SK-N-SH (cell line): ENCODE measurements at regions not wholly inside any gene's neighbourhood (a gene's known extent, or its start where the extent isn't known, plus 50 kb on each side); places are given as distances from the start of the nearest gene placed in this dataset.

Experiments used
- CTCF ChIA-PET: fragments of 300-600, 350-600 bp; formaldehyde crosslinking; extraction: SDS; loops from one replicate; lab custom pipeline; 2021; lab: Yijun Ruan, JAX
- POLR2A ChIA-PET: fragments of 350-600 bp; sonication (Branson Sonifier 250); formaldehyde crosslinking; extraction: SDS; loops from one replicate; lab custom pipeline; 2020; ENCODE audit warnings: antibody characterized with exemption, inconsistent platforms; lab: Yijun Ruan, JAX
- DNase-seq: peaks from one replicate; pipeline ENCODE4 v3.0.0; 2012
- H2AFZ ChIP-seq: fragments of 200-600 bp; sonication (generic); 2 replicates; pipeline ENCODE4 v1.8.1; 2016; ENCODE audit warnings: antibody characterized with exemption, mild to moderate bottlenecking, low read depth
- H3F3A ChIP-seq: fragments of 200-600 bp; sonication (generic); replicated peaks from 2 replicates; pipeline ENCODE3; 2016; ENCODE audit warnings: antibody characterized with exemption, mild to moderate bottlenecking; ENCODE audit not compliant: insufficient read depth
- H3K27ac ChIP-seq, 2 experiments: fragments of 200-500 bp in 1 of 2; fragments of 200-600 bp in 1 of 2; sonication (Bioruptor generic) in 1 of 2; sonication (generic), shearing (Covaris generic) in 1 of 2; 2 replicates each; pipeline versions ENCODE4 v1.5.1 to v1.6.1; 2014 to 2016; ENCODE audit warnings: low read depth in 2 of 2, inconsistent platforms in 1 of 2, low read length in 1 of 2, mild to moderate bottlenecking in 1 of 2, mixed read lengths in 1 of 2
- H3K27me3 ChIP-seq: fragments of 200-600 bp; sonication (generic), shearing (Covaris generic); 2 replicates; pipeline ENCODE4 v1.6.1; 2016; ENCODE audit warnings: mixed run types; ENCODE audit not compliant: insufficient read depth
- H3K36me3 ChIP-seq, 2 experiments: fragments of 200-500 bp in 1 of 2; fragments of 200-600 bp in 1 of 2; sonication (Bioruptor generic) in 1 of 2; sonication (generic) in 1 of 2; replicated peaks in 1 of 2; 2 replicates each; pipeline versions ENCODE3 to v1.5.1; 2014 to 2016; ENCODE audit warnings: low read length in 1 of 2, mild to moderate bottlenecking in 1 of 2; ENCODE audit not compliant: insufficient read depth in 2 of 2, control insufficient read depth in 1 of 2
- H3K4me1 ChIP-seq, 2 experiments: fragments of 200-500 bp in 1 of 2; fragments of 200-600 bp in 1 of 2; sonication (Bioruptor generic) in 1 of 2; sonication (generic), shearing (Covaris generic) in 1 of 2; 2 replicates each; pipeline versions ENCODE4 v1.5.1 to v1.6.1; 2014 to 2016; ENCODE audit warnings: low read depth in 1 of 2, low read length in 1 of 2, mixed run types in 1 of 2; ENCODE audit not compliant: insufficient read depth in 2 of 2, control insufficient read depth in 1 of 2
- H3K4me2 ChIP-seq: fragments of 200-600 bp; sonication (generic), shearing (Covaris generic); 2 replicates; pipeline ENCODE4 v1.6.1; 2017; ENCODE audit warnings: mixed run types
- H3K4me3 ChIP-seq, 2 experiments: fragments of 200-500 bp in 1 of 2; fragments of 200-600 bp in 1 of 2; sonication (Bioruptor generic) in 1 of 2; sonication (generic), shearing (Covaris generic) in 1 of 2; 2 replicates each; pipeline versions ENCODE4 v1.5.1 to v1.8.1; 2014 to 2016; ENCODE audit warnings: low read depth in 2 of 2, inconsistent platforms in 1 of 2, low read length in 1 of 2, mild to moderate bottlenecking in 1 of 2, mixed read lengths in 1 of 2, moderate library complexity in 1 of 2
- H3K79me2 ChIP-seq: fragments of 200-600 bp; sonication (generic); 2 replicates; pipeline ENCODE4 v1.8.1; 2017; ENCODE audit warnings: mild to moderate bottlenecking; ENCODE audit not compliant: insufficient read depth
- H3K9ac ChIP-seq: fragments of 200-600 bp; sonication (generic); 2 replicates; pipeline ENCODE4 v1.6.1; 2017; ENCODE audit warnings: mixed run types
- H3K9me2 ChIP-seq: fragments of 200-600 bp; sonication (generic); 2 replicates; pipeline ENCODE4 v1.6.1; 2017; ENCODE audit warnings: mixed run types
- H3K9me3 ChIP-seq: fragments of 200-600 bp; sonication (generic); 2 replicates; pipeline ENCODE4 v1.6.1; 2017; ENCODE audit warnings: mixed run types, mild to moderate bottlenecking, moderate library complexity
- H4K20me1 ChIP-seq: fragments of 200-600 bp; sonication (generic); 2 replicates; pipeline ENCODE4 v1.6.1; 2017; ENCODE audit warnings: mild to moderate bottlenecking, mixed run types; ENCODE audit not compliant: insufficient read depth
- EP300 ChIP-seq, 2 experiments: IDR thresholded peaks; 2 replicates each; pipeline versions ENCODE4 v1.4.0 to v1.6.1; 2012; ENCODE audit warnings: borderline replicate concordance in 1 of 2, low read depth in 1 of 2, low read length in 1 of 2
- EZH2phosphoT487 ChIP-seq: fragments of 200-600 bp; sonication (generic); IDR thresholded peaks from 2 replicates; pipeline ENCODE4 v1.6.1; 2017; ENCODE audit warnings: low read depth, mixed run types, mild to moderate bottlenecking, antibody characterized with exemption, moderate library complexity, borderline replicate concordance
- FOSL2 ChIP-seq: IDR thresholded peaks from 2 replicates; pipeline ENCODE4 v1.4.0; 2012; ENCODE audit warnings: low read depth, mild to moderate bottlenecking, moderate library complexity, borderline replicate concordance
- GABPA ChIP-seq: IDR thresholded peaks from 2 replicates; pipeline ENCODE4 v1.4.0; 2012; ENCODE audit warnings: low read depth, mild to moderate bottlenecking
- JUND ChIP-seq: IDR thresholded peaks from 2 replicates; pipeline ENCODE4 v1.4.0; 2012
- MXI1 ChIP-seq: IDR thresholded peaks from 2 replicates; pipeline ENCODE4 v1.6.1; 2012; ENCODE audit warnings: mild to moderate bottlenecking, low read depth, low read length, improper control_type of control experiment
- NFIC ChIP-seq: IDR thresholded peaks from 2 replicates; pipeline ENCODE4 v1.4.0; 2012; ENCODE audit warnings: borderline replicate concordance
- NRF1 ChIP-seq: IDR thresholded peaks from 2 replicates; pipeline ENCODE4 v1.6.1; 2012; ENCODE audit warnings: low read depth, mild to moderate bottlenecking, low read length
- RCOR1 ChIP-seq: fragments of 150-350 bp; IDR thresholded peaks from 2 replicates; pipeline ENCODE4 v1.6.1; 2017; ENCODE audit warnings: antibody characterized with exemption, low read length
- SMC3 ChIP-seq: IDR thresholded peaks from 2 replicates; pipeline ENCODE4 v1.6.1; 2012; ENCODE audit warnings: low read depth, low read length, improper control_type of control experiment
- TCF12 ChIP-seq: IDR thresholded peaks from 2 replicates; pipeline ENCODE4 v1.4.0; 2012
- TEAD4 ChIP-seq: IDR thresholded peaks from 2 replicates; pipeline ENCODE4 v1.4.0; 2012; ENCODE audit warnings: mild to moderate bottlenecking, borderline replicate concordance; ENCODE audit not compliant: insufficient read depth
- YY1 ChIP-seq: IDR thresholded peaks from 2 replicates; pipeline ENCODE4 v1.4.0; 2012; ENCODE audit warnings: low read depth, mild to moderate bottlenecking
- WGBS: methylation state at CpG from one replicate; pipeline ENCODE4 v1.1.6; 2017; ENCODE audit warnings: low lambda C conversion rate; 5-methylcytosine and 5-hydroxymethylcytosine counted together
- TF ChIP-seq, protein P1 (sequence below): IDR thresholded peaks from 2 replicates; pipeline ENCODE4 v1.4.0; 2012; ENCODE audit warnings: low read depth, borderline replicate concordance
- TF ChIP-seq, protein P2 (sequence below): fragments of 200-600 bp; sonication (generic); IDR thresholded peaks from 2 replicates; pipeline ENCODE4 v1.6.1; 2017; ENCODE audit warnings: antibody characterized with exemption, mild to moderate bottlenecking, moderate library complexity
- TF ChIP-seq, protein P3 (sequence below): IDR thresholded peaks from 2 replicates; pipeline ENCODE4 v1.4.0; 2012; ENCODE audit warnings: low read depth, borderline replicate concordance
- TF ChIP-seq, protein P4 (sequence below): fragments of 150-350 bp; IDR thresholded peaks from 2 replicates; pipeline ENCODE4 v1.6.1; 2017; ENCODE audit warnings: antibody characterized with exemption, low read length, low read depth, borderline replicate concordance

DNA sequence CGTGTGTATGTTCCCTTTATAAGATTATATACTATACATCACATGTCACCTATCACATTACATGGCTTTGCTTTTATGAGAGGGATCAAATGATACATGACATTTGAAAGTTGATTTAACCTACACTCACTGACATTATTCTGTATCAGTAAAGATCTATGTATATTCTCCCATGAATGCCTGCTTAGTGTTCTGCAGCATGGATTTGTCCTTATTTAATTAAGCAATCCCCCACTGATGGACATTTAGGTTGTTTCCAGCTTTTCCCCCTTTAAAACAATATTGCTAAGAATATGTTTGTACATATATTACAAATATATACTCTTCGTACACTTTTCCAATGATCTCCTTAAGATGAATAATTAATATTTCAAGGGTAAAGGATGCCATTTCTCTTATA lies 297.4 kb downstream of the TFAP2C start:
- H3F3A ChIP-seq = no peaks in the 10 kb centered on the region
- POLR2A ChIA-PET = no interaction called here
- no peak overlapping the region for H3K4me2 ChIP-seq
- no peaks in the 10 kb centered on the region for H3K9me3 ChIP-seq
- H3K9ac ChIP-seq = no peak overlapping the region
- H3K36me3 ChIP-seq = no peaks in the 10 kb centered on the region
- no peak for DNase-seq
- peaks cover 67% of the 10 kb centered on the region for H3K27me3 ChIP-seq
- no peak overlapping the region for H3K27ac ChIP-seq
- no peak overlapping the region for H2AFZ ChIP-seq
- no peaks in the 10 kb centered on the region for H3K79me2 ChIP-seq
- CTCF ChIA-PET = no interaction called here
- H4K20me1 ChIP-seq = no peaks in the 10 kb centered on the region
- no peak for TF ChIP-seq TCF12
- WGBS = 24% methylated on average over 2 of the region's 2 CpGs
- no peak overlapping the region for H3K4me3 ChIP-seq
- no peaks in the 10 kb centered on the region; a peak in 1 of 4 replicates for H3K4me1 ChIP-seq
- no peaks in the 10 kb centered on the region for H3K9me2 ChIP-seq

DNA sequence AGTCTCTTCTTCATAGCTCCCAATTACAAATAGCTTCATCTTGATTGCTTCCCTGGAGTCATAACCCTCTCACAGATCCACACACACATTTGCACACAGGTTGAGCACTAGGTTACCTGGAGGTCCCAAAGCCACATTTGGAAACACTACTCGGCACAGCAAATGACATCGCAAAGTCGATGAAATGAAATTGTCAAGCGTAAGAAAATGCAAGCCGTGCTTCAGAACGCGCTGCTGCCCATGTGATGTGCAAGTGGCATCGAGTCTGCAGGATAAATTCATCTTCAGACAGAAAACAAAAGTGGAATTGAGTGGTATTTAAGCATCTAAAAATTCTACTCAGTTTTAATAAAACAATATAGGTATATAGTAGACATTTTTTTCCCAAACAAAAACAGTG lies 298.0 kb downstream of the TFAP2C start:
- TF ChIP-seq, protein P1, sequence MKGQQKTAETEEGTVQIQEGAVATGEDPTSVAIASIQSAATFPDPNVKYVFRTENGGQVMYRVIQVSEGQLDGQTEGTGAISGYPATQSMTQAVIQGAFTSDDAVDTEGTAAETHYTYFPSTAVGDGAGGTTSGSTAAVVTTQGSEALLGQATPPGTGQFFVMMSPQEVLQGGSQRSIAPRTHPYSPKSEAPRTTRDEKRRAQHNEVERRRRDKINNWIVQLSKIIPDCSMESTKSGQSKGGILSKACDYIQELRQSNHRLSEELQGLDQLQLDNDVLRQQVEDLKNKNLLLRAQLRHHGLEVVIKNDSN = no peak
- TF ChIP-seq EZH2phosphoT487 = no peak
- TF ChIP-seq, protein P2, sequence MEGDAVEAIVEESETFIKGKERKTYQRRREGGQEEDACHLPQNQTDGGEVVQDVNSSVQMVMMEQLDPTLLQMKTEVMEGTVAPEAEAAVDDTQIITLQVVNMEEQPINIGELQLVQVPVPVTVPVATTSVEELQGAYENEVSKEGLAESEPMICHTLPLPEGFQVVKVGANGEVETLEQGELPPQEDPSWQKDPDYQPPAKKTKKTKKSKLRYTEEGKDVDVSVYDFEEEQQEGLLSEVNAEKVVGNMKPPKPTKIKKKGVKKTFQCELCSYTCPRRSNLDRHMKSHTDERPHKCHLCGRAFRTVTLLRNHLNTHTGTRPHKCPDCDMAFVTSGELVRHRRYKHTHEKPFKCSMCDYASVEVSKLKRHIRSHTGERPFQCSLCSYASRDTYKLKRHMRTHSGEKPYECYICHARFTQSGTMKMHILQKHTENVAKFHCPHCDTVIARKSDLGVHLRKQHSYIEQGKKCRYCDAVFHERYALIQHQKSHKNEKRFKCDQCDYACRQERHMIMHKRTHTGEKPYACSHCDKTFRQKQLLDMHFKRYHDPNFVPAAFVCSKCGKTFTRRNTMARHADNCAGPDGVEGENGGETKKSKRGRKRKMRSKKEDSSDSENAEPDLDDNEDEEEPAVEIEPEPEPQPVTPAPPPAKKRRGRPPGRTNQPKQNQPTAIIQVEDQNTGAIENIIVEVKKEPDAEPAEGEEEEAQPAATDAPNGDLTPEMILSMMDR = no peak
- TF ChIP-seq, protein P3, sequence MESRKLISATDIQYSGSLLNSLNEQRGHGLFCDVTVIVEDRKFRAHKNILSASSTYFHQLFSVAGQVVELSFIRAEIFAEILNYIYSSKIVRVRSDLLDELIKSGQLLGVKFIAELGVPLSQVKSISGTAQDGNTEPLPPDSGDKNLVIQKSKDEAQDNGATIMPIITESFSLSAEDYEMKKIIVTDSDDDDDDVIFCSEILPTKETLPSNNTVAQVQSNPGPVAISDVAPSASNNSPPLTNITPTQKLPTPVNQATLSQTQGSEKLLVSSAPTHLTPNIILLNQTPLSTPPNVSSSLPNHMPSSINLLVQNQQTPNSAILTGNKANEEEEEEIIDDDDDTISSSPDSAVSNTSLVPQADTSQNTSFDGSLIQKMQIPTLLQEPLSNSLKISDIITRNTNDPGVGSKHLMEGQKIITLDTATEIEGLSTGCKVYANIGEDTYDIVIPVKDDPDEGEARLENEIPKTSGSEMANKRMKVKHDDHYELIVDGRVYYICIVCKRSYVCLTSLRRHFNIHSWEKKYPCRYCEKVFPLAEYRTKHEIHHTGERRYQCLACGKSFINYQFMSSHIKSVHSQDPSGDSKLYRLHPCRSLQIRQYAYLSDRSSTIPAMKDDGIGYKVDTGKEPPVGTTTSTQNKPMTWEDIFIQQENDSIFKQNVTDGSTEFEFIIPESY = no peak
- TF ChIP-seq, protein P4, sequence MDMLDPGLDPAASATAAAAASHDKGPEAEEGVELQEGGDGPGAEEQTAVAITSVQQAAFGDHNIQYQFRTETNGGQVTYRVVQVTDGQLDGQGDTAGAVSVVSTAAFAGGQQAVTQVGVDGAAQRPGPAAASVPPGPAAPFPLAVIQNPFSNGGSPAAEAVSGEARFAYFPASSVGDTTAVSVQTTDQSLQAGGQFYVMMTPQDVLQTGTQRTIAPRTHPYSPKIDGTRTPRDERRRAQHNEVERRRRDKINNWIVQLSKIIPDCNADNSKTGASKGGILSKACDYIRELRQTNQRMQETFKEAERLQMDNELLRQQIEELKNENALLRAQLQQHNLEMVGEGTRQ = no peak
- no peak for TF ChIP-seq MXI1
- no peak for TF ChIP-seq SMC3
- TF ChIP-seq RCOR1 = no peak
- TF ChIP-seq TEAD4 = no peak
- TF ChIP-seq YY1 = no peak
- TF ChIP-seq FOSL2 = no peak
- TF ChIP-seq EP300 (IDR thresholded peaks at IDR 0.05; ENCODE audit: borderline replicate concordance in 1 of 2, low read depth in 1 of 2, low read length in 1 of 2) = no peak
- no peak for TF ChIP-seq NRF1
- TF ChIP-seq NFIC = no peak
- no peak for TF ChIP-seq GABPA
- TF ChIP-seq JUND = no peak
- Histone ChIP-seq H3K9me2 (no peaks in the 10 kb centered on the region), H3K79me2 (no peaks in the 10 kb centered on the region), H3K9ac (no peak overlapping the region), H3K4me3 (no peak overlapping the region), H3K4me2 (no peak overlapping the region), H3K27me3 (peaks cover 61% of the 10 kb centered on the region), H3K4me1 (no peaks in the 10 kb centered on the region; a peak in 1 of 4 replicates), H3F3A (no peaks in the 10 kb centered on the region), H3K27ac (no peak overlapping the region), H3K9me3 (no peaks in the 10 kb centered on the region), H3K36me3 (no peaks in the 10 kb centered on the region), H2AFZ (no peak overlapping the region), H4K20me1 (no peaks in the 10 kb centered on the region)
- ChIA-PET POLR2A (no interaction called here), CTCF (no interaction called here)
- WGBS = 58% methylated on average over 8 of the region's 8 CpGs
- no peak for DNase-seq
